ENCODE measurements at regions not wholly inside any gene's neighbourhood (a gene's known extent, or its start where the extent isn't known, plus 50 kb on each side); places are given as distances from the start of the nearest gene placed in this dataset.

DNA sequence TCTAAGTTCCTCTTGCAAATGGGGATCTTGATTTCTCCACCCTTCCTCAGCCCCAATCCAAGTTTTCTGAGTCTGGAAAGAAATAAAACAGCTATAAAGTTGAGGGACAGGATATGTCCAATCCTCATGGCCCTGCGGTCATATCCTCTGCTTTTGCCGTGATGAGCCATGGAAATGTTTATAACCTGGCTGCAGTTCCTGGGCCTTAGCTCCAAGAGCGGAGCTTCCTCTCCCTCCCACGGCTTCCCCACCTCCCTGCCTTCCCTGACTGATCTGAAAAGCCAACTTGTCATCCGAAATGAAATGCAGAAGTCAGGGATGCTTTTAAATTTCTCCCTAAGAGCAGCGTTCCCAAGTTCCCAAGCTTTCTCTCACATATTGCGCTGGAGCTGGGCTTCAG is 221.5 kb upstream of the SFRP2 start:
- Histone ChIP-seq H3K27ac (no peak overlapping the region), H3K9ac (ENCODE audit: low read depth in 2 of 2, low read length in 2 of 2) (no peak overlapping the region), H3K4me3 (no peak overlapping the region), H3K36me3 (no peaks in the 10 kb centered on the region), H3K4me1 (no peaks in the 10 kb centered on the region), H3K9me3 (no peaks in the 10 kb centered on the region), H3K27me3 (no peaks in the 10 kb centered on the region)
- intact Hi-C loops (cut with DNase I) = no loop called here
- no peak for TF ChIP-seq CTCF (IDR thresholded peaks at IDR 0.05)
- no peak for DNase-seq

GRCh38 chr4:154009788-154010187 is 220.9 kb upstream of the SFRP2 start:
- TF ChIP-seq CTCF (IDR thresholded peaks at IDR 0.05) = no peak
- Histone ChIP-seq H3K4me1 (no peaks in the 10 kb centered on the region), H3K27me3 (no peaks in the 10 kb centered on the region), H3K9ac (ENCODE audit: low read depth in 2 of 2, low read length in 2 of 2) (no peak overlapping the region), H3K27ac (no peak overlapping the region), H3K4me3 (no peak overlapping the region), H3K9me3 (no peaks in the 10 kb centered on the region), H3K36me3 (no peaks in the 10 kb centered on the region)
- no peak for DNase-seq
- intact Hi-C loops (cut with DNase I) = no loop called here

DNA sequence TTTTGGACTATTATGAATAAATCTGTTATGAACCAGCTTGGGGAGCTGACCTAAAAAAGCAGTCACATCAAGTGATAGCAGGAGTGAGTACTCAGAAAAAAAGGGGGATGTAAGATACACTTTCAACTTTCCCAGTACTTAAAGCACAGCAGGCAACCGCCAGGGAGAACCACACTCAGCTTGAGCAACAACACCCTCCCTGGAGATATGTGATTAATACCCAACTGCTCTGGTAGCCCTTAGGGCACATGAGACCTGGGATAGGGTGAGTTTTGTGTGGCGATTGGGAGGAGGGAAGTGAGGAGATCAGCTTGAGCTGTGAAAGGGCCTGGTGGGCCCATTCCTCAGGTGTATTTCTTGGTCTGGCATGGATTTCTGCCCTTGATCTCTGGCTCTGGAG is 220.3 kb upstream of the SFRP2 start:
- Histone ChIP-seq H3K9ac (ENCODE audit: low read depth in 2 of 2, low read length in 2 of 2) (no peak overlapping the region), H3K27ac (no peak overlapping the region), H3K27me3 (no peaks in the 10 kb centered on the region), H3K4me3 (no peak overlapping the region), H3K4me1 (no peaks in the 10 kb centered on the region), H3K36me3 (no peaks in the 10 kb centered on the region), H3K9me3 (no peaks in the 10 kb centered on the region)
- intact Hi-C loops (cut with DNase I) = no loop called here
- TF ChIP-seq CTCF (IDR thresholded peaks at IDR 0.05) = no peak
- DNase-seq = no peak

DNA sequence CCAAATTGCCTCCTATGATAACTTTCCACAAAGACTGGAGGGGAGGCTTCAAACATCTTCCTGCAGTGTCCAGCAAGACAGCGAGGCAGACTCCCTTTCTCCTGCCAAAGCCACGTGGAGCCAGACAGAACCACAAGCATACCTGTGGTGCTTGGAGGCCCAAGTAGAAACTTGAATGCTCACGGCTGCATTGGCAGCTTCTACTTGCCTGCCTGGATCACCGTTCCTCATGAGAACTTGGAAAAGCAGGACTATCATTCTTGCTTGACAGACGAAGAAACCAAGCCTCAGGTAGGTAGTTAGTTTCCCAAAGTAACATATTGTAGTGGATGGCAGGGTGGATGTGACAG is 216.3 kb upstream of the SFRP2 start:
- Histone ChIP-seq H3K4me3 (no peak overlapping the region), H3K27ac (no peak overlapping the region), H3K9me3 (no peaks in the 10 kb centered on the region), H3K9ac (ENCODE audit: low read depth in 2 of 2, low read length in 2 of 2) (no peak overlapping the region), H3K36me3 (no peaks in the 10 kb centered on the region), H3K4me1 (no peaks in the 10 kb centered on the region), H3K27me3 (no peaks in the 10 kb centered on the region)
- intact Hi-C loops (cut with DNase I) = no loop called here
- TF ChIP-seq CTCF (IDR thresholded peaks at IDR 0.05) = no peak
- DNase-seq = no peak

DNA sequence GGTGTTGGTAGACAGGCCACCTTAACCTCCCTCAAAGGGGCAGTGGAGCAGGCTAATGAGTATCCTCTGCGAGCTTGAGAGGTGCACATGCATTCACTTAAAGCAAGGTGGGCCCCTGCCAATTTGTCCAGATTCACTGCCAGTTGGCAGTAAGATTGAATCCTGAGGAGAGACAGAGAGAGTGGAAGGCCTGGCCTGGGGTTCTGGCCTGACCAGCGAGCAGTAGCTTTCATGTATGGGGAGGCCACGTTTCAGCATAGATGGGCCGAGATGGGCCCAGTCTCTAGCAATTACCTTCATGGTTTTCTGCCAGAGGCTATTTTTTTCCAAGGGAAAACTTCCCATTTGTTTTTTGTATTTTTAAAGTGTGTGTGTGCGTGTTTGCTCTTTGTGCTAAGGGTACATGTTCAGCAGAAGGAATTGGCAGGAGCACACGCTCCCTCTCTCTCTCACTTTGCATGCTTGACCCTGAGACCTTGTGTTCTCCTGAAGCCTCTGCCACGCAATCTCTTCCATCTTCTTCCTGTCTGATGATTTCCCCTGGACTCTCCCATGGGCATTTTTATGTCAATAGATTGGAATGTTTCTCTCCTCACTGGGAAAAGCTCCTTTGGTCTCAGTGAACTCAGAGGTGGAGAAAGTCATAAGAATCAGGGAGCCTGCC is 215.8 kb upstream of the SFRP2 start:
- no peak for TF ChIP-seq CTCF (IDR thresholded peaks at IDR 0.05)
- H3K27ac ChIP-seq = no peak overlapping the region
- no peaks in the 10 kb centered on the region for H3K9me3 ChIP-seq
- DNase-seq = no peak
- no peaks in the 10 kb centered on the region for H3K36me3 ChIP-seq
- no peak overlapping the region for H3K9ac ChIP-seq (ENCODE audit: low read depth in 2 of 2, low read length in 2 of 2)
- H3K27me3 ChIP-seq = no peaks in the 10 kb centered on the region
- H3K4me3 ChIP-seq = no peak overlapping the region
- no peaks in the 10 kb centered on the region for H3K4me1 ChIP-seq
- intact Hi-C loops (cut with DNase I) = no loop called here
